Stimulated activated naive CD4-positive, alpha-beta T cell (primary cell): ENCODE measurements at regions not wholly inside any gene's neighbourhood (a gene's known extent, or its start where the extent isn't known, plus 50 kb on each side); places are given as distances from the start of the nearest gene placed in this dataset.
"Not testable (repeated sequence)": the region's sequence is repeated elsewhere in the genome, so short reads cannot be mapped to it uniquely, and the experiment has no call there.

Experiments
- DNase-seq, 6 experiments: peaks; one replicate each; lab custom pipeline; 2025; lab: John Stamatoyannopoulos, UW

GRCh38 chr1:83386946-83387345 lies 612.0 kb downstream of the TTLL7 start:
- DNase-seq = not testable (repeated sequence)

- DNase-seq = not testable (repeated sequence)
Measured at GRCh38 chr1:83383107-83383506, 615.8 kb downstream of the TTLL7 start.

DNA sequence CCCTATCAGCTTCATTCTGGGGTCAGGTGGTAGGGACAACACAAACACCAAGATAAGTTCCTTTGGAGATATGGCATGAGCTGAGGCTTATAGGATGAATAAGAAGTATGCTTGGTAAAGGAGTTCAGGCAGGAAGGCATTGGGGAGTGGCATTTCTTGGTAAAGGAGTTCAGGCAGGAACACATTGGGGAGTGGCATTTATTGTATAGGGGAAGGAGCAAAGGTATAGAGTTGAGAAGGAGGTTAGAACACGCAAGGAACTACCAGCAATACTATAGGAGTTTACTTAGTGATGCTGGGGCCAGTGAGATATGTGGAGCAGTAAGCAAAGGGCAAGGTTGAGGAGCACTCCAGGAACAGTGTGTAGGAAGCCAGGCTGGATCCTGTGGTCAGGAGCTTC lies 625.9 kb downstream of the TTLL7 start:
- DNase-seq = not testable (repeated sequence)

DNA sequence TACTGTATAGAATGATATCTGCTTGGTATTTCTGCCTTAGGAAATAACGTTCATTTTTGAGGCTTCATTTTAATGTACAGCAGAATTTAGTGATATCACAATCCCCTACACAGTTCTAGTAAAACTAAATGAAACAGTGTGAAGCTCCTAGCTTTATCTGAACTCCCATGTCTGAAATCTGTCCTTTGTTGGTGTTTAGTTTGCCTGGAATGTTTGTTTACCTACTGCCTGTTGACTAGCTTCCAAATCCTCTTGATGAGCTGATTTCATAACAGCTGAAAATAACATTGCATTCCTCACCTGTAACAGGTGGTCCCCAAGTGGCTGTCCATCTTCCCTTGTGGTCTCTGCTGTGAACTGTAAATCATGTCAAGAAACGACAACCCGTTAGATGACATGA lies 629.1 kb downstream of the TTLL7 start:
- DNase-seq = not testable (repeated sequence)

DNA sequence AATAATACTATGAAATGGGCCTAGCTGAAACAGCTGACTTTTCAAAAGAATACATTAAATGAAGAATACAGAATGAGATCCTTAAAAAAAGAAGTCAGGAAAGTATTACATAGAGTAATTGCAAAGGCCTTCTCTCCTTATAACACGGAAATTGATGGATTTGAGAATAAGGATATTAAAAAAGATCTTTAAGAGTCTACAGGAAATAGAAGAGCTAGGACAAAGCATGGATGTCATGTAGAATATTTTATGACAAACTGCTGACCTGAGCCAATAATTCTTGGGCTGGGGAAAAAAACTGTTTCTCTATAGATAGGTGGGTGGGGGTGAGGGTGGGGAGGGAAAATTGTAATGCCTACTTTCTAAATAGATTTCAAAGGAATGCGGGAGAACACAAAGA lies 633.6 kb downstream of the TTLL7 start:
- DNase-seq = not testable (repeated sequence)

DNA sequence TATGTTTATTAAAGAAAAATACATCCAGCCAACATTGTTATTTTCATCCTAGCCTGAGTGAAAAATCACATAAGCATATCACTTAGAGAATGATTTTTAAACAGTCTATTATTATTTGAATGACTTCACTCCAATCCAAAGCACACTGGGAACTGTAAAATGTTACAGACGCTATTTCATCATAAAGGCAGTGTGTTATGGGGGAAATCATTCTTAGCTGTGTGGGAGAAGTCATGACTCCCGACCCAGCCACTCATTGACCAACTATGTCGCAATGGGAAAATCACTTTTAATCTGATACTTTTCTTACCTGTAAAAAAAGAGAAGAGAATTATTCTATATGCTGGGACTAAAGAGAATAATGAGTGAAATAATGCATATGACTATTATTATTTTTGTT lies 653.6 kb downstream of the TTLL7 start:
- not testable (repeated sequence) for DNase-seq

- DNase-seq = not testable (repeated sequence)
Measured at GRCh38 chr1:83343767-83344166, 655.2 kb downstream of the TTLL7 start.

DNA sequence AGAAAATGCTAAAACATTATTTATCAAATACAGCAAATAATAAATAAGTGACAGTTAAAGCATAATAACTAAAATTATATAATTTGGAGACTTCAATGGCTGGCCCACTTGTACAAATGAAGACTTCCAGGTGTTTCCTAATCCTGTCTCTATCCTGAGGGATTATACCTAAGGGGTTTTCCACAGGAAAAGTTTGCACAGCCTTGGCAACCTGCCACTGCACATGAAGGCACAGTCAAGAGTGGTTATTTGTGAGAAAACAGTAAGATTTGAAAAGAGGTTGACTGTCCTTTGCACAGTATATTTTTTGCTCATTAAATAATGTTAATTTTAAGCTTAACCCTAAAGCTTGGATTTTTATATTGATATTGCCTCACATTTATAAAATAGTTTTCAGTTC lies 655.9 kb downstream of the TTLL7 start:
- DNase-seq = not testable (repeated sequence)

- DNase-seq = not testable (repeated sequence)
Measured at GRCh38 chr1:83332308-83332707, 666.6 kb downstream of the TTLL7 start.

DNA sequence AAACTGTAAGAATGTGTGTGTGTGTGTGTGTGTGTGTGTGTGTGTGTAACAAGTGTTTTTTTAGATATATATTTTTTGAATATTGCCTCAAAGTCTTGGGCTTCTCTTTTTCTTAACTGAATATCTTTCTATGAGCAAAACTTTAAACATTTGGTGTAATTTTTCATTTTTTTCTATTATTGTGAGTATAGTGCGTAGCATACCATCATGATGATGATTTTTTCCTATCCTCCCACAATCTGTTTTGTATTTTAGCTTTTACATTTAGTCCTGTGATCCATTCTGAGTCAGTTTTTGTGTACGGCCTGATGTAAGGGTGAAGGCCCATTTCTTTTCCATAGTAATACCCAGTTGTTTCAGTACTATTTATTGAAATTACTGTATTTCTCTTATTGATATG lies 680.6 kb downstream of the TTLL7 start:
- DNase-seq = no peak

DNA sequence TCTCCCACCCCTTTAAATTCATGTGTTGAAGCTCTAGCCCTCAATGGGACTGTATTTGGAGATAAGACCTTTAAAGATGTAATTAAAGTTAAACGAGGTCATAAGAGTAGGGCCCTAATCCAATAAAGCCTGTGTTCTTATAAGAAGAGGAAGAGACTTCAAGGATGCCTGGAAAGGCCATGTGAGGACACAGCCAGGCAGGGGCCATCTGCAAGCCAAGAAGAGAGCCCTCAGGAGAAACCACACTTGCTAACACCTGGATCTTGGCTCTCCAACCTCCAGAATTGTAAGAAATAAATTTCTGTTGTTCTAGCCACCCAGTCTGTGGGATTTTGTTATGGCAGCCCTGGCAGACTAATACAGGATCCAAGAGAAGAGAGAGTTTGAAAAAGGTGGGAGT lies 683.5 kb downstream of the TTLL7 start:
- not testable (repeated sequence) for DNase-seq

GRCh38 chr1:83310161-83310560 lies 688.8 kb downstream of the TTLL7 start:
- not testable (repeated sequence) for DNase-seq

DNA sequence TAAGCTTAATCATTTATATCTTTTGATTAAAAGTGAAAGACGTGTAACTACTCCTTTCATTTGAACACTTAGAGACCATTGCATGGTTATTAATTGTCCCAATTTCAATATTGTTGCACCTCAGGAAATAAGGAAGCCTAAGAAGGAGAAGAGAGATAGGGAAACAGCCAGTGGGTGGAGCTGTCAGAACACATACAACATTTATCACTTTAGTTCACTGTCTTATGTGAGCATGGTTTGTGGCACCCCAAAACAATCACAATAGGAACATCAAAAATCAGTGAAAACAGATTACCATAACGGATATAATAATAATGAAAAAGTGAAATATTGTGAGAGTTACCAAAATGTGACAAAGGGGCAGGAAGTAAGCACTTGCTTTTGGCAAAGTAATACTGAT lies 689.9 kb downstream of the TTLL7 start:
- DNase-seq = peak in 2 of 6 experiments; percentile 12 to 13

- not testable (repeated sequence) for DNase-seq
Measured at GRCh38 chr1:83306811-83307210, 692.1 kb downstream of the TTLL7 start.

DNA sequence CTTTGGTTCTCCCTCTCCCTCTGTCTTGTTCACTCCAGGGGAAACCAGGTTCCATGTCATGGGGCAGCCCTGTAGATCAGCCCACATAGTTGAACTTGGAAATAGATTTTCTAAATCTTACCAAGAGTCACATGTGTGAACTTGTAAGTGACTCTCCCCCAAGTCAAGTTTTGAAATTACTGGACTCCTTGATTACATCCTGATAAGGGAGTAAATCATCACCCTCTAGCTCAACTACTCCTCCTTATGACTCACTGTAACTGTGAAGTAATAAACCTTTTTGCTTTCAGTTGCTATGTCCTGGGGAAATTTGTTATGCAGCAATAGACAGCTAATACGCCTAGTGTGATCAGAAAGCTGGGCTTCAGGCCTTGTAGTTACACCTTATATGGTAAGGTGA lies 703.3 kb downstream of the TTLL7 start:
- not testable (repeated sequence) for DNase-seq

DNA sequence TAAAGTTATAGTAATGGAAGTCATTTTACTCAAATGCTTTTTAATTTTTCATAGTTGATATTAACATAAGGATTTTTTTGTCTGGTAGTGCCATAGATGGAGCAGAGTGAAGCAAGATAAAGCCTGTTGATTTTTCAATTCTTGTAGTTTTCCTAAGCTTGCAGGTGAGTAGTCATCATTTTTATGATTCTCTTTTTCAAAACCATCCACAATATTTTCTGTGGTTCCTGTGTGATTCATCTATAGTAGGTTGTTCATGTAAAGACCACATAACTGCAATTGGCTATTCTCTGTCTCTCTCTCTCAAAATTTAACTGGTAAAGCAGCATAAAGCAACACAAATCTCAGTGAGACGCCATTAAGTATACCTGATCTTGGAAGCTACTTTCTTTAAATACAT lies 711.5 kb downstream of the TTLL7 start:
- DNase-seq = not testable (repeated sequence)

DNA sequence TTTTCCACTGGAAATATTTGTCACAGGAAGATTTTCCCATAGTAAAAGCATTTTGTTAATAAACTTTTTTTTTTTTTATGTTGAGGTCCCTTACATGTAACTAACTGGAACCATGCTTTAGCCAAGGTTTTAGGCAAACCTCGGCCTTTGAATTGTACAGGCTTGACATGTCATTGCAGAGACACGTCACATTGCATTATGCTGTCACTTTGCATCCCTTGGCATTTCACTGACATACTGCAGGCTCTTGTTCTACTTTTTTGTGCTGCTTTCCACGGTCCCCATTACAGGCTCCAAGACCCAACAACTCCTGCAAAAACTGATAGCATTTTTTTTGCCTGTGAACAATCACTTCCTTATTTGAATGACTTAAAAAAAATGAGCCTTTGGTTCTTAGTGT lies 724.3 kb downstream of the TTLL7 start:
- not testable (repeated sequence) for DNase-seq

GRCh38 chr1:83272484-83272883 lies 726.4 kb downstream of the TTLL7 start:
- not testable (repeated sequence) for DNase-seq

GRCh38 chr1:83271834-83272233 lies 727.1 kb downstream of the TTLL7 start:
- not testable (repeated sequence) for DNase-seq

DNA sequence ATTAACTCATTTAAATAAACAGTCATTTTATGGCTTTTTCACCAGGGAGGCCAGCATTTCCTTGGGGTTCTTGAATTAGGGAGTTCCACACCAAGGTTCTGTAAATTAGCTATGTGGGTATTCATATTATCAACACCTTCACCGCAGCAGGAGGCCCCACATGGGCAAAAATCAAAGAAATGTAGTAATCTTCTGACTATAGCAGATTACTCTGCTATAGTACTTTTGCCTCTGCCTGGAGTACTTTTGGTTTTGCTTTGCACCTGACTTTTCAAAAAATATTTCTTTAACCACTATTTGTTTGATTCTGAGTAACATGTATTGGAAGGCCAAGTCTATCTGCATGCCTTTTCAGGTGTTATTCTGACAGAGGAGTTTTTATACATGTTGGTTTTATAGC lies 728.1 kb downstream of the TTLL7 start:
- DNase-seq = not testable (repeated sequence)

GRCh38 chr1:83263808-83264207 lies 735.1 kb downstream of the TTLL7 start:
- DNase-seq = not testable (repeated sequence)

GRCh38 chr1:83251687-83252086 lies 747.2 kb downstream of the TTLL7 start:
- not testable (repeated sequence) for DNase-seq

- not testable (repeated sequence) for DNase-seq
Measured at GRCh38 chr1:83246780-83247179, 752.2 kb downstream of the TTLL7 start.

- DNase-seq = not testable (repeated sequence)
Measured at GRCh38 chr1:83244832-83245231, 754.1 kb downstream of the TTLL7 start.

- DNase-seq = not testable (repeated sequence)
Measured at GRCh38 chr1:83239568-83239967, 759.4 kb downstream of the TTLL7 start.
